Spleen (tissue), 7 donors: ENCODE measurements at regions not wholly inside any gene's neighbourhood (a gene's known extent, or its start where the extent isn't known, plus 50 kb on each side); places are given as distances from the start of the nearest gene placed in this dataset.

Source experiments
- CTCF ChIP-seq, 11 experiments: fragments of 200-600 bp in 7 of 11; fragments of 450-650 bp in 4 of 11; sonication (generic) in 4 of 11; IDR thresholded peaks in 8 of 11; conservative IDR thresholded peaks in 3 of 11; 1 replicate in 7 of 11; 2 replicates in 4 of 11; pipeline versions ENCODE4 v1.4.0 to v1.8.0; 2016 to 2021; ENCODE audit warnings: antibody characterized with exemption in 11 of 11, inconsistent platforms in 4 of 11, mild to moderate bottlenecking in 1 of 11
- POLR2A ChIP-seq, 3 donors: fragments of 450-650 bp; IDR thresholded peaks; one replicate each; pipeline ENCODE4 v1.5.1; 2017; ENCODE audit warnings: antibody characterized with exemption in 3 of 3, mild to moderate bottlenecking in 1 of 3
- POLR2AphosphoS5 ChIP-seq, 3 donors: sonication (generic); formaldehyde crosslinking; IDR thresholded peaks; one replicate each; pipeline ENCODE4 v1.5.1; 2017; ENCODE audit warnings: antibody characterized with exemption in 3 of 3
- donor health status: DM: no; HTN: no; CAD: no; lungs with moderate emphysema.
- donor health status: DM: no; HTN: no; CAD: no.
- donor health status: DM: no; HTN: no; CAD: no.

DNA sequence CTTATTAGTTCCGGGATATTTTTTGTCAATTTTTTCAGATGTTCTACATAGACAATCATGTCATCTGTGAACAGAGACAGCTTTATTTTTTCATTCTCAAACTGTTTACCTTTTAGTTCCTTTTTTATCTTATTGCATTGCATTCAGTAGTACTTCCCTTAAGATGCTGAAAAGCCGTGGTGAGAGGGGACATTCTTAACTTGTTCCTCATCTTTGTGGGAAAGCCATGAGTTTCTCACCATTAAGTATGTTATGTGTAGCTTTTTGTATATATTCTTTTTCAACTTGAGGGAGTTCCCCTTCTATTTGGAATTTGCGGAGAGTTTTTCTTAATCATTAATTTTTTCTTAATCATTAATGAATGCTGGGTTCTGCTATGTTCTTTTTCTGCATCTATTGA lies 1727.1 kb upstream of the SEL1L start:
- no peak for TF ChIP-seq CTCF (IDR thresholded peaks at IDR 0.05 in 8 of 11, conservative IDR thresholded peaks at IDR 0.05 in 3 of 11)
- TF ChIP-seq POLR2AphosphoS5 (IDR thresholded peaks at IDR 0.05): no peak
- no peak for TF ChIP-seq POLR2A (IDR thresholded peaks at IDR 0.05)
